ENCODE measurements at regions not wholly inside any gene's neighbourhood (a gene's known extent, or its start where the extent isn't known, plus 50 kb on each side); places are given as distances from the start of the nearest gene placed in this dataset.

GRCh38 chr9:99693888-99694287, 127.8 kb upstream of the NR4A3 start:
- no peak for DNase-seq (ENCODE audit: low spot score)
- no peak for TF ChIP-seq CTCF (IDR thresholded peaks at IDR 0.05; ENCODE audit: borderline replicate concordance, control extremely low read depth, extremely low read depth, insufficient read depth, missing control alignments)
- in situ Hi-C loops (cut with MboI; ENCODE audit: low sequenced_read_pairs, unreplicated experiment) = no loop called here

GRCh38 chr9:99694393-99694792, 127.3 kb upstream of the NR4A3 start:
- no peak for DNase-seq (ENCODE audit: low spot score)
- in situ Hi-C loops (cut with MboI; ENCODE audit: low sequenced_read_pairs, unreplicated experiment) = no loop called here
- TF ChIP-seq CTCF (IDR thresholded peaks at IDR 0.05; ENCODE audit: borderline replicate concordance, control extremely low read depth, extremely low read depth, insufficient read depth, missing control alignments) = no peak

- no peak for DNase-seq (ENCODE audit: low spot score)
- in situ Hi-C loops (cut with MboI; ENCODE audit: low sequenced_read_pairs, unreplicated experiment) = no loop called here
- TF ChIP-seq CTCF (IDR thresholded peaks at IDR 0.05; ENCODE audit: borderline replicate concordance, control extremely low read depth, extremely low read depth, insufficient read depth, missing control alignments) = no peak
Measured at GRCh38 chr9:99699396-99699795, 122.3 kb upstream of the NR4A3 start.

GRCh38 chr9:99712214-99712613, 109.5 kb upstream of the NR4A3 start:
- DNase-seq (ENCODE audit: low spot score) = no peak
- no peak for TF ChIP-seq CTCF (IDR thresholded peaks at IDR 0.05; ENCODE audit: borderline replicate concordance, control extremely low read depth, extremely low read depth, insufficient read depth, missing control alignments)

GRCh38 chr9:99713838-99714306, 107.8 kb upstream of the NR4A3 start:
- DNase-seq (ENCODE audit: low spot score) = no peak
- in situ Hi-C loops (cut with MboI; ENCODE audit: low sequenced_read_pairs, unreplicated experiment) = no loop called here
- TF ChIP-seq CTCF (IDR thresholded peaks at IDR 0.05; ENCODE audit: borderline replicate concordance, control extremely low read depth, extremely low read depth, insufficient read depth, missing control alignments) = no peak

More at GRCh38 chr9:99712214-99712613, 109.5 kb upstream of the NR4A3 start:
- in situ Hi-C loops (cut with MboI; ENCODE audit: low sequenced_read_pairs, unreplicated experiment) = no loop called here

GRCh38 chr9:99718631-99719030, 103.1 kb upstream of the NR4A3 start:
- TF ChIP-seq CTCF (IDR thresholded peaks at IDR 0.05; ENCODE audit: borderline replicate concordance, control extremely low read depth, extremely low read depth, insufficient read depth, missing control alignments) = no peak
- DNase-seq (ENCODE audit: low spot score) = no peak
- in situ Hi-C loops (cut with MboI; ENCODE audit: low sequenced_read_pairs, unreplicated experiment) = no loop called here

All from GM13976 (cell line).